Coronary artery (tissue), 2 donors: ENCODE measurements at regions not wholly inside any gene's neighbourhood (a gene's known extent, or its start where the extent isn't known, plus 50 kb on each side); places are given as distances from the start of the nearest gene placed in this dataset.

Source experiments
- DNase-seq: peaks from one replicate; pipeline ENCODE4 v3.0.0-alpha.2; 2017; ENCODE audit warnings: low spot score
- H3K27ac ChIP-seq, 2 donors: fragments of 200-600 bp; sonication (generic); one replicate each; pipeline ENCODE4 v1.5.1; 2016 to 2019
- H3K4me3 ChIP-seq: fragments of 200-600 bp; sonication (generic); 2 replicates; pipeline ENCODE4 v1.5.1; 2016; ENCODE audit warnings: mild to moderate bottlenecking, moderate library complexity
- CTCF ChIP-seq: fragments of 200-600 bp; sonication (generic); IDR thresholded peaks from one replicate; pipeline ENCODE4 v1.5.1; 2019; ENCODE audit warnings: antibody characterized with exemption

DNA sequence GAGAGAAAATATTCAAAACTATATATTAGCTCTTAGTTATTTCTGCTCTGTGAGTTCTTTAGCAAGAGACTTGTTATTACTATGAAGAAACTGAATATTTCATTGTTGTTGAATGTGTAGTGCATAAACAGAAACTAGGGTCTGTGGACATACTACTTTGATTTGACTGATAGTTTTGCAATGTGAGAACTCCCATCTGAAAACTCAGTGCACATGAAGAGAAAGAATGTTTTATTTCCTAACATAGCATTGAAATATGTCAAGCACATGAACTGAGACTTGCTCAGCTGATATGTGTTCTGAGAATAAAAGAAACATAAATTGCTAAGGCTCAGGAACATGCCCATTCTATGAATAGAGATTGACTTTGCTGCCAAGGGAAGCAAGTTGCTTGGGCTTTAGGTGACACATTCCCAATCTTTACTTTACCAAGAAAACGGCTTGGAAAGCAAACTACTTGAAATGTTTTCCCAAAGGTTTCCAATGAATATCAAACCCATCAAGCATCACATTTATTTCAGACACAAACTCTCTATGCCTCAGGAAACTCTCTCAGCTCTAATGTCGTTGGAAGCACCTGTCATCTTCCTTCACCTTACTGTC, 290.4 kb downstream of the SLC16A7 start:
- no peak for TF ChIP-seq CTCF
- Histone ChIP-seq H3K4me3 (no peak overlapping the region), H3K27ac (no peak overlapping the region)
- DNase-seq: no peak

DNA sequence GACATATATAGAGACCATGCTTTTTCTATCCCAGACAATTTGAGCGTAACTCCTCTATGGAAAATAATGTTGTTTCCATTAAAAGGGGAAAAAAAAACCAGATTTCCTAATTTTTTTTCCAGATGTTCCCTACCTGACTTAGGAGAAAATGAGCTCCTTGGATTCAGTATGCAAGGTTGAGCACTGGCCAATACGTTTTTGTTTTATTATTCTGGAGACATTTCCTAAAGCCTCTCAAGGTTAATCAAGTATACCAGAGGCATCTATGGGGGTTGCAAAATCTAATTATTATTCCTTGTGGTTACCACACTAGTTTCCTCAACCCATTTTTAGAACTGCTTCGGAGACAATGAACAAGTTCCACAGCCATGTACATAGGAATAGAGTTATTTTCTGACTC, 291.3 kb downstream of the SLC16A7 start:
- no peak for TF ChIP-seq CTCF
- no peak overlapping the region for H3K4me3 ChIP-seq
- no peak for DNase-seq
- H3K27ac ChIP-seq: no peak overlapping the region

GRCh38 chr12:59890896-59891579, 295.2 kb downstream of the SLC16A7 start:
- H3K4me3 ChIP-seq: no peak overlapping the region
- TF ChIP-seq CTCF: no peak
- H3K27ac ChIP-seq: no peak overlapping the region
- no peak for DNase-seq

DNA sequence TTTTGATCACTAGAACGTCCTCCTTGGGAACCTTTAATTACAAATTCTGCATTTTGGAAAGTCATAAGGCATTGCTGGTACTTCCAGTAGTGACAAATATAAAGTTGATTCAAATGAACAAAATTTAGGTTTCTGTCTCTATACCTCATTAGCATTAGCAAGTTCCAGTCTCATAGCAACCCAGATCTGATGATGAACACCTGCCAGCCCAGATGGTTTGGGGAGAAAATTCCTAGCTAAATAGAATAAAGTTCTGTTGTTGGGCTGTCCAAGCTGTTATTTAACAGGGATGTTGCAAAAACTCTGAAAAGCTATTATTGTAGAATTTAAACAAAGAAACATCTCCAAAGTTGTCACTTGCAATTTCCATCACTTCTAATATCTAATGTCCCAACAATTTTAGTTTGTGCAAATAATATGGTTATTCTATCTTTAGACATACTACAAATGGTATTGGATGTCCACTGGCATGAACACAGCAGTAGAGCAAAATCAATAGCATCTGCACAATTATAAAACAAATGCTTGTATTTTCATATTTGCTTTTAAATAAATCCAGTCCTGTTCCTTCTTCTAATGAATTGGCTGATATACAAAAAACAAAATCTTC, 299.4 kb downstream of the SLC16A7 start:
- no peak for TF ChIP-seq CTCF
- H3K4me3 ChIP-seq: no peak overlapping the region
- no peak for DNase-seq
- H3K27ac ChIP-seq: no peak overlapping the region

- H3K27ac ChIP-seq: no peak overlapping the region
- no peak for TF ChIP-seq CTCF
- DNase-seq: no peak
- no peak overlapping the region for H3K4me3 ChIP-seq
Observed at GRCh38 chr12:59904874-59905521, 309.2 kb downstream of the SLC16A7 start.

DNA sequence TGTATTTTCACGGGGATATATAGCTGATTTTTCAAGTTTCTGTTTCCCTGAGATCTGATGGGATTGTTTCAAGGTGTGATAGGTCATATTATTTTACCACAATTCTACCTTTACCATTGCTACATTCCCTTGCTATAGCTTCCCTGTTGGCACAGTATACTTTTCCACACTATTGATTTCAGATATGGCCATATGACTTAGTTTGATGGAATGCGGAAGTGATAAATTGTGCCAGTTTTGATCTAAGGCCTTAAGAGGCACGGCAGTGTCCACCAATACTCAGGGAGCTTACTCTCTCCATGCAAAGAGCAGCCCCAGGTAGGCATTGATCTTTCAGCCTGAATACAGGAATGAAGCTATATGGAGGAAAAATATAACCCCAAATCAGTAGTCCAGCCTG, 315.7 kb downstream of the SLC16A7 start:
- TF ChIP-seq CTCF: no peak
- no peak overlapping the region for H3K4me3 ChIP-seq

More for the DNA sequence above, 315.7 kb downstream of the SLC16A7 start:
- no peak overlapping the region for H3K27ac ChIP-seq
- no peak for DNase-seq
